Ascending aorta (tissue), 2 donors: ENCODE measurements at regions not wholly inside any gene's neighbourhood (a gene's known extent, or its start where the extent isn't known, plus 50 kb on each side); places are given as distances from the start of the nearest gene placed in this dataset.
"Not testable (repeated sequence)": the region's sequence is repeated elsewhere in the genome, so short reads cannot be mapped to it uniquely, and the experiment has no call there.

Source experiments
- DNase-seq, 2 donors: peaks; one replicate each; pipeline ENCODE4 v3.0.0-alpha.2; 2019; ENCODE audit warnings: low spot score in 2 of 2
- H3K27ac ChIP-seq, 2 donors: fragments of 200-600 bp; sonication (generic); one replicate each; pipeline ENCODE4 v1.5.1; 2016 to 2017; ENCODE audit warnings: mild to moderate bottlenecking in 1 of 2
- H3K27me3 ChIP-seq: fragments of 200-600 bp; sonication (generic); one replicate; pipeline ENCODE4 v1.5.1; 2017
- H3K36me3 ChIP-seq, 2 donors: fragments of 200-600 bp; sonication (generic); one replicate each; pipeline ENCODE4 v1.5.1; 2016
- H3K4me1 ChIP-seq, 2 donors: fragments of 200-600 bp; sonication (generic); one replicate each; pipeline ENCODE4 v1.5.1; 2016 to 2017; ENCODE audit warnings: mild to moderate bottlenecking in 1 of 2
- H3K4me3 ChIP-seq, 2 donors: fragments of 200-600 bp; sonication (generic); one replicate each; pipeline ENCODE4 v1.5.1; 2016 to 2017; ENCODE audit warnings: mild to moderate bottlenecking in 1 of 2
- H3K9me3 ChIP-seq, 2 donors: fragments of 200-600 bp; sonication (generic); one replicate each; pipeline ENCODE4 v1.5.1; 2016
- CTCF ChIP-seq, 3 experiments: fragments of 200-600 bp in 2 of 3; fragments of 450-650 bp in 1 of 3; sonication (generic) in 2 of 3; IDR thresholded peaks; one replicate each; pipeline ENCODE4 v1.5.1; 2016 to 2019; ENCODE audit warnings: antibody characterized with exemption in 3 of 3, mild to moderate bottlenecking in 1 of 3, moderate library complexity in 1 of 3
- intact Hi-C: fragments of 100-400 bp; cut with DNase I; formaldehyde crosslinking; loops from one replicate; pipeline ENCODE4 v1.15.1; 2023

GRCh38 chr13:84739021-84739420 lies 856.7 kb upstream of the SLITRK1 start:
- Histone ChIP-seq H3K27ac (no peak overlapping the region), H3K27me3 (no peaks in the 10 kb centered on the region), H3K9me3 (no peaks in the 10 kb centered on the region), H3K4me3 (no peak overlapping the region), H3K36me3 (no peaks in the 10 kb centered on the region), H3K4me1 (no peaks in the 10 kb centered on the region)
- intact Hi-C loops: no loop called here
- no peak for DNase-seq
- no peak for TF ChIP-seq CTCF (IDR thresholded peaks at IDR 0.05)

- Histone ChIP-seq H3K36me3 (no peaks in the 10 kb centered on the region), H3K27me3 (no peaks in the 10 kb centered on the region), H3K9me3 (no peaks in the 10 kb centered on the region), H3K27ac (no peak overlapping the region), H3K4me3 (no peak overlapping the region), H3K4me1 (no peaks in the 10 kb centered on the region)
- no peak for TF ChIP-seq CTCF (IDR thresholded peaks at IDR 0.05)
- no peak for DNase-seq
- intact Hi-C loops: no loop called here
These were observed 855.4 kb upstream of the SLITRK1 start for GRCh38 chr13:84737661-84738060.

GRCh38 chr13:84730376-84730775 lies 848.1 kb upstream of the SLITRK1 start:
- DNase-seq: no peak
- intact Hi-C loops: no loop called here
- no peaks in the 10 kb centered on the region for H3K27me3 ChIP-seq
- no peaks in the 10 kb centered on the region for H3K36me3 ChIP-seq
- no peak for TF ChIP-seq CTCF (IDR thresholded peaks at IDR 0.05)
- H3K4me3 ChIP-seq: no peak overlapping the region
- H3K27ac ChIP-seq: no peak overlapping the region
- H3K9me3 ChIP-seq: no peaks in the 10 kb centered on the region
- no peaks in the 10 kb centered on the region for H3K4me1 ChIP-seq

GRCh38 chr13:84705982-84706710 lies 823.9 kb upstream of the SLITRK1 start:
- H3K36me3 ChIP-seq: no peaks in the 10 kb centered on the region
- TF ChIP-seq CTCF (IDR thresholded peaks at IDR 0.05): no peak
- no peaks in the 10 kb centered on the region for H3K27me3 ChIP-seq
- H3K9me3 ChIP-seq: no peaks in the 10 kb centered on the region
- no peak overlapping the region for H3K4me3 ChIP-seq
- intact Hi-C loops: no loop called here
- no peak for DNase-seq
- H3K27ac ChIP-seq: no peak overlapping the region
- H3K4me1 ChIP-seq: no peaks in the 10 kb centered on the region

GRCh38 chr13:84702174-84702573 lies 819.9 kb upstream of the SLITRK1 start:
- no peak for TF ChIP-seq CTCF (IDR thresholded peaks at IDR 0.05)
- DNase-seq: no peak
- Histone ChIP-seq H3K27ac (no peak overlapping the region), H3K27me3 (no peaks in the 10 kb centered on the region), H3K9me3 (peaks cover 0 to 5% of the 10 kb centered on the region in 2 donors), H3K36me3 (no peaks in the 10 kb centered on the region), H3K4me1 (no peaks in the 10 kb centered on the region), H3K4me3 (no peak overlapping the region)
- intact Hi-C loops: no loop called here

GRCh38 chr13:84697591-84697990 lies 815.3 kb upstream of the SLITRK1 start:
- H3K27me3 ChIP-seq, DNase-seq, H3K27ac ChIP-seq, H3K9me3 ChIP-seq, H3K4me1 ChIP-seq, H3K4me3 ChIP-seq, intact Hi-C loops, H3K36me3 ChIP-seq: not testable (repeated sequence)
